ENCODE measurements at regions not wholly inside any gene's neighbourhood (a gene's known extent, or its start where the extent isn't known, plus 50 kb on each side); places are given as distances from the start of the nearest gene placed in this dataset.

GRCh38 chr14:106500571-106500970, 974.2 kb downstream of the TMEM121 start:
- Histone ChIP-seq H3K36me3 (ENCODE audit: insufficient read depth) (no peaks in the 10 kb centered on the region), H3K4me1 (ENCODE audit: low read depth, poor library complexity, severe bottlenecking) (no peaks in the 10 kb centered on the region), H3K27ac (no peak overlapping the region), H3K9ac (no peak overlapping the region), H4K20me1 (ENCODE audit: insufficient read depth) (no peaks in the 10 kb centered on the region), H3K4me2 (no peak overlapping the region), H3K79me2 (ENCODE audit: insufficient read depth, low read depth) (no peaks in the 10 kb centered on the region), H3K4me3 (IDR thresholded peaks at IDR 0.05; ENCODE audit: insufficient read depth, low read depth, low read length) (no peak overlapping the region), H2AFZ (ENCODE audit: low read depth) (no peak overlapping the region), H3K27me3 (ENCODE audit: insufficient read depth, low read depth) (no peaks in the 10 kb centered on the region)
- TF ChIP-seq, protein P1, sequence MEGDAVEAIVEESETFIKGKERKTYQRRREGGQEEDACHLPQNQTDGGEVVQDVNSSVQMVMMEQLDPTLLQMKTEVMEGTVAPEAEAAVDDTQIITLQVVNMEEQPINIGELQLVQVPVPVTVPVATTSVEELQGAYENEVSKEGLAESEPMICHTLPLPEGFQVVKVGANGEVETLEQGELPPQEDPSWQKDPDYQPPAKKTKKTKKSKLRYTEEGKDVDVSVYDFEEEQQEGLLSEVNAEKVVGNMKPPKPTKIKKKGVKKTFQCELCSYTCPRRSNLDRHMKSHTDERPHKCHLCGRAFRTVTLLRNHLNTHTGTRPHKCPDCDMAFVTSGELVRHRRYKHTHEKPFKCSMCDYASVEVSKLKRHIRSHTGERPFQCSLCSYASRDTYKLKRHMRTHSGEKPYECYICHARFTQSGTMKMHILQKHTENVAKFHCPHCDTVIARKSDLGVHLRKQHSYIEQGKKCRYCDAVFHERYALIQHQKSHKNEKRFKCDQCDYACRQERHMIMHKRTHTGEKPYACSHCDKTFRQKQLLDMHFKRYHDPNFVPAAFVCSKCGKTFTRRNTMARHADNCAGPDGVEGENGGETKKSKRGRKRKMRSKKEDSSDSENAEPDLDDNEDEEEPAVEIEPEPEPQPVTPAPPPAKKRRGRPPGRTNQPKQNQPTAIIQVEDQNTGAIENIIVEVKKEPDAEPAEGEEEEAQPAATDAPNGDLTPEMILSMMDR (conservative IDR thresholded peaks at IDR 0.05; ENCODE audit: low read depth, low read length) = no peak

DNA sequence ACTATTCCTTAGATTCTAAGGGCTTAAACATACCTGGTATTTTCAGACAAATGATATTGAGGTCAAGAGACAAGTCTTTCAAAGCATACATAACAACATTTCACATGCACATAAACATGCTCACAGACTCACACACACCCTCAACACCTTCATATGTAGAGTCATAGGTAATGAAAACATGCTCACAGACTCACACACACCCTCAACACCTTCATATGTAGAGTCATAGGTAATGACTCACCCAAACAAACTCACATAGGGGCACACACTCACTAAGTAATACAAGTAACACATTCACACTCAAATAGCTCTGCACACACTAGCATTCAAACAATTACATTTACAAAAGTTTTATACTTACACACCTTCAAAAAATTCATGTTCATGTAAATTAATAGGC, 975.5 kb downstream of the TMEM121 start:
- H3K4me1 ChIP-seq (ENCODE audit: low read depth, poor library complexity, severe bottlenecking) = no peaks in the 10 kb centered on the region
- H3K4me2 ChIP-seq = no peak overlapping the region
- no peaks in the 10 kb centered on the region for H3K79me2 ChIP-seq (ENCODE audit: insufficient read depth, low read depth)
- no peaks in the 10 kb centered on the region for H3K36me3 ChIP-seq (ENCODE audit: insufficient read depth)
- H3K27me3 ChIP-seq (ENCODE audit: insufficient read depth, low read depth) = no peaks in the 10 kb centered on the region
- no peak overlapping the region for H3K4me3 ChIP-seq (IDR thresholded peaks at IDR 0.05; ENCODE audit: insufficient read depth, low read depth, low read length)
- no peak overlapping the region for H3K9ac ChIP-seq
- no peak overlapping the region for H2AFZ ChIP-seq (ENCODE audit: low read depth)
- H4K20me1 ChIP-seq (ENCODE audit: insufficient read depth) = no peaks in the 10 kb centered on the region
- TF ChIP-seq, protein P1 (conservative IDR thresholded peaks at IDR 0.05; ENCODE audit: low read depth, low read length) = no peak
- H3K27ac ChIP-seq = no peak overlapping the region

DNA sequence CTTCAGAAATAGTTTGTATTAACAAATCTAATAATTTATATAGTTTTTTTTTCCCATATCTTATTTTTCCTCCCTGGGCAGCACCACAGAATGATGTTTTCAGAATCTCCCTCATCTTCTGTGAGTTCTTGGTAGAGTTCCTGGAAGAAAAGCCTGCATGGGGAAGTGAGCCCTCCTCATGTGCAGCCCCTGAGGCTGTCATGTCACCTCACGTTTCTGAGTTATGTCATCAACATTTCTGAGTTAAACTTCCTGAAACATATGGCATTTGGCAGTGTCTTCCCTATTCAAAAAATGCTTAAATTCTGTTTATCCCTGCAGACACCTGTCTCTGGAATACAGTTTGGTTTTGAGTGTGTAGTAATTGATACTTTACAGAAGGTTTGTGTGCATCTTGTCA, 979.0 kb downstream of the TMEM121 start:
- Histone ChIP-seq H3K27me3 (ENCODE audit: insufficient read depth, low read depth) (no peaks in the 10 kb centered on the region), H3K36me3 (ENCODE audit: insufficient read depth) (no peaks in the 10 kb centered on the region), H3K4me3 (IDR thresholded peaks at IDR 0.05; ENCODE audit: insufficient read depth, low read depth, low read length) (no peak overlapping the region), H3K9ac (no peak overlapping the region), H3K79me2 (ENCODE audit: insufficient read depth, low read depth) (no peaks in the 10 kb centered on the region), H3K4me2 (no peak overlapping the region), H2AFZ (ENCODE audit: low read depth) (no peak overlapping the region), H4K20me1 (ENCODE audit: insufficient read depth) (no peaks in the 10 kb centered on the region), H3K4me1 (ENCODE audit: low read depth, poor library complexity, severe bottlenecking) (no peaks in the 10 kb centered on the region), H3K27ac (no peak overlapping the region)
- TF ChIP-seq, protein P1 (conservative IDR thresholded peaks at IDR 0.05; ENCODE audit: low read depth, low read length) = no peak

- no peaks in the 10 kb centered on the region for H3K4me1 ChIP-seq (ENCODE audit: low read depth, poor library complexity, severe bottlenecking)
- no peak overlapping the region for H2AFZ ChIP-seq (ENCODE audit: low read depth)
- no peaks in the 10 kb centered on the region for H3K27me3 ChIP-seq (ENCODE audit: insufficient read depth, low read depth)
- no peaks in the 10 kb centered on the region for H4K20me1 ChIP-seq (ENCODE audit: insufficient read depth)
- H3K4me3 ChIP-seq (IDR thresholded peaks at IDR 0.05; ENCODE audit: insufficient read depth, low read depth, low read length) = no peak overlapping the region
- H3K4me2 ChIP-seq = no peak overlapping the region
- H3K9ac ChIP-seq = no peak overlapping the region
- TF ChIP-seq, protein P1 (conservative IDR thresholded peaks at IDR 0.05; ENCODE audit: low read depth, low read length) = no peak
- H3K27ac ChIP-seq = no peak overlapping the region
- H3K79me2 ChIP-seq (ENCODE audit: insufficient read depth, low read depth) = no peaks in the 10 kb centered on the region
- H3K36me3 ChIP-seq (ENCODE audit: insufficient read depth) = no peaks in the 10 kb centered on the region
Observed at GRCh38 chr14:106506881-106507305, 980.5 kb downstream of the TMEM121 start.
